Left forelimb (tissue), 1 donor: ENCODE measurements at regions not wholly inside any gene's neighbourhood (a gene's known extent, or its start where the extent isn't known, plus 50 kb on each side); places are given as distances from the start of the nearest gene placed in this dataset.

Experiments
- DNase-seq: peaks from one replicate; pipeline ENCODE4 v3.0.0-alpha.2; 2018; ENCODE audit warnings: low spot score

GRCh38 chr10:4662576-4663161 is 163.3 kb upstream of the AKR1E2 start:
- DNase-seq = no peak

DNA sequence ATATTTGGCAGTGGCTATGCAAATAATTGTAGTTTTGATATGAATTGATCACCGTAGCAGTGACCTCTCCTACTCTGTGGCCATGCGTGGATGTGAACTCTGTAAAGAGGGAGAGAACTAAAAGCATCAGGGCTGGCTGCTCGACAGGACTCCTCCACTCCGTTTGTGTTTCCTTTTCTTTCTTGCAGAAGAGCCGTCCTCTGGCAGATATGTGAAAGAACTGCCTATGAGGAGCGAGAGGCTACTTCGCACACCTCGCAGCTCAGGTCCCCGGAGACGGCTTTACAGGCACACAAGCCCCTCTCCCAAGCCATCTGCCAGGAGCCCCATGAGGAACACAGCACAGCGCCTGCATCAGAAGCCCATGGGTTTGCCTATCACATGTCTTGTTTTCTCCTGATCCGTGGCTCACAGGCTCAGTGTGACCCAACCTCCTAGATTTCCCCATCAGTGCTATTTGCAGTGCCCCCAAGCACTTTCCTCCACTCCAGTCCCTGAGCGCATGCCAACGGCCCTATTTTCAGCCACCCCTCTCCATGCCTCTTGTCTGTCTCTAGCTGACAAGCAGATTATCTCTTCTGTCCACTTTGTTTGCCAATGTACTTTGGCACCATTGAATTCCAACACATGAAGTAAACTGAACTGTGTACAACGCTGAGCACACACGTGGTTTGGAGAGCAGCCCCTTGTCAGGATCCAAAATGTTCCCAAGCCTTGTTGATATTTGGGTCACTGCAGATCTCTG is 164.3 kb upstream of the AKR1E2 start:
- DNase-seq = no peak

GRCh38 chr10:4658777-4659176 is 167.2 kb upstream of the AKR1E2 start:
- no peak for DNase-seq

- no peak for DNase-seq
Observed at GRCh38 chr10:4656576-4657194, 169.3 kb upstream of the AKR1E2 start.

GRCh38 chr10:4655879-4656278 is 170.1 kb upstream of the AKR1E2 start:
- no peak for DNase-seq

DNA sequence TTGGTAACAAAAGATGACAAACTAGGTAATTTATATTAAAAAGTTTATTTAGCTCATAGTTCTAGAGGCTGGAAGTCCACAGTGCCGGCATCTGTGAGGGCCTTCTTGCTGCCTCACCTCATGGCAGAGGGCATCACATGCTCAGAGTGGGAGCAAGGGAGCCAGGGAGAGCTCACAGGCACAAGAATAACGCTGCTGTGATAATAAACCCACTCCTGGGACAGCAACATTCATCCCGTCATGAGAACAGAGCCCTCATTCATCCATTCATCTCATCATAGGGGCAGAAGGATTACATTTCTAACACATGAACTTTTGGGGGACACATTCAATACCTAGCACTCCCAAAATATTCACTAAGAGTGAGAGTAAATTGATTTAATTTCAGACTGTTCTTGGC is 170.6 kb upstream of the AKR1E2 start:
- no peak for DNase-seq

DNA sequence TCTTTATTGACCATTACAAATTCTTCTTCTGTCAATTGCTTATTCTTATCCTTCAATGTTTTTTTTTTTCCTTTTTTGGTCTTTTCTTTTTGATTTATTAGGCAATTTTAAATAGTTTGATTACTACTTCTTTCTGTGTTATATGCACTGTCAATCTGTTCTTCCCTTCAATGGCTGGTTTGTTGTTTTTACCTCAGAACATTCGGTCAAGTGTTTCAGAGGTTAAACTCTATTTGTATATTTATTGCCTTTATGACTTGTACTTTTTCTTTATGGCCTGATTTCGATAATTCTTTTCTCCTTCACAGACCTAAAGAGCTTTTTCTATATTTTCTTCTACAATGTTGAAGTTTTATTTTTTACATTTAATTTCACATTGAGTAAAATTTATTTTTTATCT is 171.5 kb upstream of the AKR1E2 start:
- DNase-seq = no peak

- DNase-seq = no peak
Observed at GRCh38 chr10:4653160-4653559, 172.8 kb upstream of the AKR1E2 start.

GRCh38 chr10:4652111-4653010 is 173.6 kb upstream of the AKR1E2 start:
- no peak for DNase-seq

DNA sequence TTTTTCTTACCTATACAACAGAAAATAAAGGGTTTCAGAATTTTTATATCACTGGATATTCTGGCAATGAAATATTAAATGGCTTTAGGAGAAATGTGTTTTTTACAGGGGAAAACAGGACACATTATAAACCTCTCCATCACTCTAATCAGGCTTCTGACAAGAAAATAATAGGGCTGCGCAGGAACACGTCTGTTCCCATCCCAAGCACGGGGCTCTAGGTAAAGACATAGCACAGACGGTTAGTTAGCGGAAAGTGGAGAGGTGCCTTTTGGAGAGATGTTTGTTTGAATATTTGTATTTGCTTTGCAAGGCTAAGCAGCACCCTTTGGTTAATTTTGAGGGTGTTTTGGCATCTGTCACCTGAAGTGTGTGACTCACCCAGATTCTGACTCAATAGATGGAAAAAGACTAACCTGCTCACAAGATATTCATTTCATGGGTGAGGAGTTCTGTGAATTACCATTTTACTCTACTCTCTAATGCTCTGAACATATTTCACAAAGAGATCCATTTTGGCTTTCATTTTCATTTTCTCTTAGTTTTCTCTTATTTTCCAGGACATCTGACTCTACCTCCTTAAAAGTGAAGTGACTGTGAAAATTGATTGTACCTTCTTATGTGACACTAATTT is 174.5 kb upstream of the AKR1E2 start:
- no peak for DNase-seq

GRCh38 chr10:4650582-4650981 is 175.4 kb upstream of the AKR1E2 start:
- DNase-seq = no peak

GRCh38 chr10:4649886-4650508 is 176.0 kb upstream of the AKR1E2 start:
- no peak for DNase-seq

DNA sequence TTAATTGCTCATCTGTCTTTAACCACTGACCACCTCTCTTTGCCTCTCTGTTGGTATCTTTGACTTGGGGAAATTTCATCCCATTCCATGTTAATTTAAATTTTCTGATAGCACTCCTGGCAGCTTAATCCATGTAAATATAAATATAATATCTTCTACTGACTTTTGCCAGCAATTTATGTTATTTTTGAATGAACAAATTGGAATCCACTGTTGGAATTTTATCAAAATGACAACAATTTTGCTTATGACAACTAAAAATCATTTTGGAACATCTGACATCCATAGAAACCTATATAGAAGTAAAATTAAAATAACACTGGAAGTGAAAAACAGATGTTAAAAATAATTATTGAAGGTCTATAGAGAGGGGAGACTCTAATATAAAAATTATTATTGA is 176.5 kb upstream of the AKR1E2 start:
- DNase-seq = no peak

- no peak for DNase-seq
Observed at GRCh38 chr10:4648999-4649398, 177.0 kb upstream of the AKR1E2 start.

- DNase-seq = no peak
Observed at GRCh38 chr10:4647109-4647785, 178.8 kb upstream of the AKR1E2 start.

DNA sequence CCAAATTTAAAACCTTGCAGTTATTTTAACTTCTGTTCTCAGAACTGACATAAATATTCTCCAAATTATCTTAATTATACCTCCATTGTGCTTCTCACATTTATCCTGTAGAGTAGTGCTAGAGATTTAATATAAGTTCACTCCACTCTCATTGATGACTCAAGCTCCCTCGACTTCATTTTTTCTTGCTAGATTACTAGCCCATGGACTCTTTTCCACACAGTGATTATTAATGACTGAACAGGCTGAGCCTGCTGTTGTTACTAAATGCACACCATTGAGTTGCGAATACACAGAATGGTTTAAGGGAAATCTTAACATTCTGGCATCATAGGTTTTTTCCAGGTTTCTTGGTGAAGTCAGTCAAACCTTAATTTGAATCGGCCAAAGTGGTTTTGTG is 179.5 kb upstream of the AKR1E2 start:
- DNase-seq = no peak

DNA sequence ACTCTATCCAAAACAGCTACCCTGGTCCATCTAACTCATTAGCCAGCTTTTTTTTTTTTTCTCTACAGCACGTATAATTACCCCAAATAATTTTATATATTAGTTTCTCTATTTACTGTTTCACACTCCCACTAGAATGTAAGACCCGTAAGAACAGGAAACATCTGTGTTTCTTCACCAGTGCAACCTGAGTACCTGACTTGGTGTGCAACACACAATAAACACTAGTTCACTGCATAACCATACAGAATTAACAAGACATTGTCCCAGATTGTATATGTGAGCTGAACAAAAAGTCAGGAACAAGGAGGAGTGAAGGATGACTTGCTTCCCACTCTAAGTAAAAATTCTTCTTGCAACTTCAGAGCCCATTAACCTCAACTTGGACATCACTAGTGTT is 180.2 kb upstream of the AKR1E2 start:
- DNase-seq = no peak

DNA sequence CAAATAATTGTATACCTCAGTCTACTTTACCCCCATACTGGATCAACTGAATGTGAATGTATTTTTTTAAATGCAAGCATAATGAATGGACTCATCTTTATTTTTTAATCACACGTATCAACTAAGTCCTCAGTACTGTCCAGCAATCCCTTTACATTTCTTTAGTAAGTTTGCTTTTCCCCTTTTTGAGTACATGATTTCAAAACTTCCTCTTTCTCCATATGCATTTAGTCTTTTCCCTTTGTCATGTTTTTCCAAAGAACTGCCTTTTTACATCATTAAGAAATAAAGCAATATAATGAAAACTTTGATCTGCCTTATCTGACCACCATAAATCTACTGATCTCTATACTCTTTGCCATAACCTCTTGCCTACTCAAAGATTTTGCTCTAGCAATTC is 182.5 kb upstream of the AKR1E2 start:
- no peak for DNase-seq

DNA sequence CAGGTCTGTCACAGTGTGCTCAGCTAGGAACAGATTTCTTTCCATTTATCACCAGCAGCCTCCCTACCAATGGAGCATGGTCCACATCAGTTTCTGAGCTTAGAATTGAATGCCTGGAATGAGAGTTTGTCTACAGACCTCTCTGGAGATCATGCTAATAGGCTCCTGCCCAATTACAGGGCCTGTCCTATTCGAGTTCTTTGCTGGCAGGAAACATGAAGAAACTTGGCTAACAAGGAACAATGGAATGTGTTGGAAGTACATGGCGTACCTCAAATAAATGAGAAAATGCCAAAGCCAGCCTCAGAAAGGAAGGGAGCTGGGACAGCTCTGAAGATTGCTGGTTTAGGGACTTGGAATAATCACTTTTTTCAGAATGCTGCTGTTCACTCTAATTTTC is 186.0 kb upstream of the AKR1E2 start:
- no peak for DNase-seq

- DNase-seq = no peak
Observed at GRCh38 chr10:4638099-4638498, 187.9 kb upstream of the AKR1E2 start.

DNA sequence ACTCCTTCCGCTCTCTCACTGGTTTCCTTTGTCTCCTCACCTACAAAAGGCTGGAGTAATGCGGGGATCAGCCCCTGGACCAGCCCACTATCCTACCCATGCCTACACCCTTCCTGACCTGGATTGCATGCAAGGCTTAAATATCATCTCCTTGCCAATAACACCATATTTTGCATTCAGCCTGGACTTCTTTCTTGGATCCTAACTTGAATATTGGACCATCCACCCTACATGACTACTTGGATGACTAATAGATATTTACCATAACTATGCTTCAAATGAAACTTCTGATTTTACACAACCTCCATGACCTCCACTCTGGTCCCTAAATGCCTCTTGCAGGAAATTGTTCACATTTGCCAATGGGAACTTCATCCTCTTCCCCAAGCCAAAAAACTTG is 188.3 kb upstream of the AKR1E2 start:
- DNase-seq = no peak
